HepG2 (cell line): ENCODE measurements at regions not wholly inside any gene's neighbourhood (a gene's known extent, or its start where the extent isn't known, plus 50 kb on each side); places are given as distances from the start of the nearest gene placed in this dataset.
A peak's percentile ranks its signal among the peaks of the same experiment; 100 is the strongest.

Experiments used
- ATAC-seq: fragments of 200-7000 bp; cut with Tn5 transposase; 3 replicates; pipeline ENCODE4 v1.9.1; 2020; ENCODE audit warnings: mild to moderate bottlenecking, moderate library complexity
- BruUV-seq: library from RNA; stranded (reverse); fragments of 400-500 nt; replicated peaks from 2 replicates; lab custom pipeline; 2021; lab: Mats Ljungman, UMichigan
- CTCF ChIA-PET: fragments of 300-600 bp; formaldehyde crosslinking; extraction: SDS; loops from one replicate; lab custom pipeline; 2021; ENCODE audit warnings: low total read pairs, inconsistent platforms, low intra/inter-chr PET ratio; lab: Yijun Ruan, JAX
- POLR2A ChIA-PET: fragments of 350-600 bp; sonication (Branson Sonifier 250); formaldehyde crosslinking; loops from one replicate; lab custom pipeline; 2020; ENCODE audit warnings: antibody characterized with exemption, inconsistent platforms; lab: Yijun Ruan, JAX
- DNase-seq: peaks from one replicate; pipeline ENCODE4 v3.0.0-alpha.2; 2015; ENCODE audit warnings: low spot score
- FAIRE-seq: peaks from 3 replicates; lab custom pipeline; 2011; peaks lifted over from hg19 to GRCh38; lab: Jason Lieb, UNC
- H2AFZ ChIP-seq: one replicate; pipeline ENCODE4 v1.6.1; 2011; ENCODE audit warnings: low read length, inconsistent platforms
- H3K27ac ChIP-seq: fragments of 300-600 bp; 3 replicates; pipeline ENCODE4 v1.8.0; 2011; ENCODE audit warnings: mixed run types, mild to moderate bottlenecking, mixed read lengths, low read length, inconsistent platforms; ENCODE audit not compliant: insufficient read depth; ENCODE audit errors: extremely low read length
- H3K27me3 ChIP-seq, 2 experiments: fragments of 200-600 bp in 1 of 2; 2 replicates in 1 of 2; 3 replicates in 1 of 2; pipeline versions ENCODE4 v1.6.0 to v1.8.0; 2011; ENCODE audit warnings: low read length in 2 of 2, mild to moderate bottlenecking in 2 of 2, moderate library complexity in 2 of 2, inconsistent platforms in 1 of 2; ENCODE audit not compliant: insufficient read depth in 2 of 2, control insufficient read depth in 1 of 2
- H3K36me3 ChIP-seq, 2 experiments: fragments of 200-600 bp in 1 of 2; replicated peaks in 1 of 2; 2 replicates in 1 of 2; 3 replicates in 1 of 2; pipeline versions ENCODE4 v1.5.1 to v1.8.0; 2011; ENCODE audit warnings: low read length in 2 of 2, inconsistent platforms in 1 of 2; ENCODE audit not compliant: insufficient read depth in 2 of 2, control insufficient read depth in 1 of 2
- H3K4me1 ChIP-seq: 2 replicates; pipeline ENCODE4 v1.5.1; 2012; ENCODE audit warnings: low read length, inconsistent platforms; ENCODE audit not compliant: insufficient read depth
- H3K4me2 ChIP-seq: 2 replicates; pipeline ENCODE4 v1.6.0; 2011; ENCODE audit warnings: low read depth, low read length, inconsistent platforms
- H3K4me3 ChIP-seq, 3 experiments: fragments of 200-600 bp in 1 of 3; sonication (generic), shearing (Covaris generic) in 1 of 3; replicated peaks in 1 of 3; 2 replicates each; pipeline ENCODE4 v1.5.1; 2011 to 2016; ENCODE audit warnings: low read length in 3 of 3, inconsistent platforms in 2 of 3, low read depth in 2 of 3, mild to moderate bottlenecking in 2 of 3, control low read depth in 1 of 3, mixed read lengths in 1 of 3; ENCODE audit not compliant: insufficient read depth in 1 of 3
- H3K79me2 ChIP-seq: one replicate; pipeline ENCODE4 v1.6.1; 2011; ENCODE audit warnings: low read length, inconsistent platforms; ENCODE audit not compliant: insufficient read depth
- H3K9ac ChIP-seq: 2 replicates; pipeline ENCODE4 v1.6.0; 2011; ENCODE audit warnings: mild to moderate bottlenecking, low read depth, low read length, inconsistent platforms; ENCODE audit not compliant: insufficient read depth
- H3K9me3 ChIP-seq: 2 replicates; pipeline ENCODE4 v1.5.1; 2012; ENCODE audit warnings: mild to moderate bottlenecking, low read length
- H4K20me1 ChIP-seq: 2 replicates; pipeline ENCODE4 v1.6.0; 2011; ENCODE audit warnings: inconsistent platforms, mild to moderate bottlenecking, low read length, moderate library complexity; ENCODE audit not compliant: insufficient read depth
- BRCA1 ChIP-seq: sonication (generic); formaldehyde crosslinking; IDR thresholded peaks from 2 replicates; pipeline ENCODE4 v1.4.0; 2020; ENCODE audit warnings: missing genetic modification reagents
- CEBPB ChIP-seq: IDR thresholded peaks from 2 replicates; pipeline ENCODE4 v1.6.1; 2011; ENCODE audit warnings: low read depth, low read length, improper control_type of control experiment, borderline replicate concordance
- ETS1 ChIP-seq: sonication (generic); formaldehyde crosslinking; IDR thresholded peaks from 2 replicates; pipeline ENCODE4 v1.4.0; 2020; ENCODE audit warnings: missing genetic modification reagents
- FOXM1 ChIP-seq: sonication (generic); formaldehyde crosslinking; IDR thresholded peaks from 2 replicates; pipeline ENCODE4 v1.5.0; 2020; ENCODE audit warnings: missing genetic modification reagents
- HOXA3 ChIP-seq: sonication (generic); formaldehyde crosslinking; IDR thresholded peaks from 2 replicates; pipeline ENCODE4 v1.5.0; 2020; ENCODE audit warnings: missing genetic modification reagents
- IRF9 ChIP-seq: sonication (generic); formaldehyde crosslinking; IDR thresholded peaks from 2 replicates; pipeline ENCODE4 v1.8.0; 2022; ENCODE audit warnings: missing genetic modification reagents, mild to moderate bottlenecking, borderline replicate concordance
- KDM1A ChIP-seq: IDR thresholded peaks from 2 replicates; pipeline ENCODE4 v1.6.1; 2016; ENCODE audit warnings: missing compliant biosample characterization
- LBX2 ChIP-seq: sonication (generic); formaldehyde crosslinking; IDR thresholded peaks from 2 replicates; pipeline ENCODE4 v1.5.0; 2020; ENCODE audit warnings: missing genetic modification reagents, mild to moderate bottlenecking, borderline replicate concordance
- MBD4 ChIP-seq: IDR thresholded peaks from 2 replicates; pipeline ENCODE4 v1.6.1; 2012; ENCODE audit warnings: low read length, inconsistent platforms, borderline replicate concordance
- POGZ ChIP-seq: sonication (generic); formaldehyde crosslinking; IDR thresholded peaks from 2 replicates; pipeline ENCODE4 v1.4.0; 2020; ENCODE audit warnings: mild to moderate bottlenecking, missing genetic modification reagents
- SKI ChIP-seq: fragments of 450-650 bp; IDR thresholded peaks from one replicate; pipeline ENCODE4 v1.6.1; 2018; ENCODE audit warnings: mild to moderate bottlenecking; ENCODE audit not compliant: partially characterized antibody
- SRY ChIP-seq: sonication (generic); formaldehyde crosslinking; IDR thresholded peaks from 2 replicates; pipeline ENCODE4 v1.8.0; 2022; ENCODE audit warnings: mild to moderate bottlenecking, missing genetic modification reagents
- ZBTB33 ChIP-seq: sonication (generic); formaldehyde crosslinking; IDR thresholded peaks from 2 replicates; pipeline ENCODE4 v1.4.0; 2020; ENCODE audit warnings: missing genetic modification reagents
- ZFP41 ChIP-seq: sonication (generic); formaldehyde crosslinking; IDR thresholded peaks from 2 replicates; pipeline ENCODE4 v1.4.0; 2020; ENCODE audit warnings: mild to moderate bottlenecking, missing genetic modification reagents, borderline replicate concordance
- ZNF337 ChIP-seq: sonication (generic); formaldehyde crosslinking; IDR thresholded peaks from 2 replicates; pipeline ENCODE4 v1.5.1; 2020; ENCODE audit warnings: missing genetic modification reagents, low read depth, mild to moderate bottlenecking, borderline replicate concordance
- ZNF34 ChIP-seq: sonication (generic); formaldehyde crosslinking; IDR thresholded peaks from 2 replicates; pipeline ENCODE4 v1.4.0; 2020; ENCODE audit warnings: mild to moderate bottlenecking, missing genetic modification reagents, borderline replicate concordance
- ZNF430 ChIP-seq: sonication (generic); formaldehyde crosslinking; IDR thresholded peaks from 2 replicates; pipeline ENCODE4 v1.9.0; 2021; ENCODE audit warnings: mild to moderate bottlenecking, missing genetic modification reagents
- ZNF441 ChIP-seq: sonication (generic); formaldehyde crosslinking; IDR thresholded peaks from 2 replicates; pipeline ENCODE4 v1.7.0; 2021; ENCODE audit warnings: missing genetic modification reagents, borderline replicate concordance
- ZNF660 ChIP-seq: sonication (generic); formaldehyde crosslinking; IDR thresholded peaks from 2 replicates; pipeline ENCODE4 v1.5.1; 2020; ENCODE audit warnings: mild to moderate bottlenecking, low read depth, missing genetic modification reagents, borderline replicate concordance
- ZNF720 ChIP-seq: sonication (generic); formaldehyde crosslinking; IDR thresholded peaks from 2 replicates; pipeline ENCODE4 v1.4.0; 2020; ENCODE audit warnings: missing genetic modification reagents
- ZNF773 ChIP-seq: sonication (generic); formaldehyde crosslinking; IDR thresholded peaks from 2 replicates; pipeline ENCODE4 v1.4.0; 2020; ENCODE audit warnings: missing genetic modification reagents, borderline replicate concordance
- WGBS: methylation state at CpG from one replicate; pipeline ENCODE4 v1.1.6; 2017; ENCODE audit warnings: low lambda C conversion rate; 5-methylcytosine and 5-hydroxymethylcytosine counted together
- in situ Hi-C: cut with HindIII; loops from 2 replicates; pipeline ENCODE4 v1.10.0; 2017; ENCODE audit warnings: low pct_unique_long_range_greater_than_20kb; ENCODE audit not compliant: extremely low pct_ligation_motif_present
- intact Hi-C: fragments of 100-400 bp; cut with micrococcal nuclease; formaldehyde crosslinking; loops from one replicate; pipeline ENCODE4 v1.10.0; 2022; ENCODE audit not compliant: unreplicated experiment
- TF ChIP-seq, protein P1 (sequence below), 2 experiments: fragments of 450-650 bp in 1 of 2; sonication (generic) in 1 of 2; formaldehyde crosslinking; IDR thresholded peaks; 2 replicates each; pipeline versions ENCODE4 v1.5.0 to v1.8.0; 2020 to 2022; ENCODE audit warnings: mild to moderate bottlenecking in 1 of 2, missing genetic modification reagents in 1 of 2

- Histone ChIP-seq H2AFZ (no peak overlapping the region), H3K4me2 (no peak overlapping the region), H3K79me2 (no peaks in the 10 kb centered on the region), H3K9me3 (no peaks in the 10 kb centered on the region), H3K4me3 (no peak overlapping the region), H3K9ac (no peak overlapping the region), H3K4me1 (peaks cover 67% of the 10 kb centered on the region), H3K27ac (no peak overlapping the region), H4K20me1 (no peaks in the 10 kb centered on the region), H3K36me3 (no peaks in the 10 kb centered on the region), H3K27me3 (no peaks in the 10 kb centered on the region)
- FAIRE-seq, result no peak
- no TSS peak for BruUV-seq
- ChIA-PET CTCF (no interaction called here), POLR2A (interaction anchor here (1.1 kb wide), 1 partner anchor 137 kb away, joined by 4 read pairs; no protein-coding TSS in a partner anchor)
- in situ Hi-C loops, result no loop called here
- no peak for ATAC-seq
- no peak for DNase-seq
- 84% methylated on average over 14 of the region's 14 CpGs for WGBS
- intact Hi-C loops, result no loop called here
- TF ChIP-seq ZNF720 (no peak), ZNF773 (CRISPR knock-in tag) (no peak), ZNF660 (CRISPR knock-in tag) (no peak), ZBTB33 (CRISPR knock-in tag) (peak; percentile 99), ZNF441 (CRISPR knock-in tag) (no peak), LBX2 (CRISPR knock-in tag) (no peak), CEBPB (peak; percentile 67), FOXM1 (CRISPR knock-in tag) (no peak), SRY (CRISPR knock-in tag) (no peak), POGZ (peak; percentile 28; the same call in 1 of the 2 replicates), MBD4 (no peak), ZNF430 (CRISPR knock-in tag) (no peak), HOXA3 (CRISPR knock-in tag) (0 out of 2 replicates have a peak, but pooled peaks have one; percentile 15), SKI (no peak), BRCA1 (no peak), IRF9 (CRISPR knock-in tag) (no peak), ZNF337 (no peak), KDM1A (no peak), ZNF34 (CRISPR knock-in tag) (no peak), ETS1 (CRISPR knock-in tag) (no peak), ZFP41 (CRISPR knock-in tag) (no peak)
- TF ChIP-seq, protein P1, sequence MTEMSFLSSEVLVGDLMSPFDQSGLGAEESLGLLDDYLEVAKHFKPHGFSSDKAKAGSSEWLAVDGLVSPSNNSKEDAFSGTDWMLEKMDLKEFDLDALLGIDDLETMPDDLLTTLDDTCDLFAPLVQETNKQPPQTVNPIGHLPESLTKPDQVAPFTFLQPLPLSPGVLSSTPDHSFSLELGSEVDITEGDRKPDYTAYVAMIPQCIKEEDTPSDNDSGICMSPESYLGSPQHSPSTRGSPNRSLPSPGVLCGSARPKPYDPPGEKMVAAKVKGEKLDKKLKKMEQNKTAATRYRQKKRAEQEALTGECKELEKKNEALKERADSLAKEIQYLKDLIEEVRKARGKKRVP (CRISPR knock-in tag; IDR thresholded peaks at IDR 0.05), result peak in 1 of 2 experiments; percentile 86; a peak in 2 of 4 replicates
Observed at GRCh38 chr20:53875452-53875851, 194.9 kb downstream of the BCAS1 start.
